ENCODE measurements at regions not wholly inside any gene's neighbourhood (a gene's known extent, or its start where the extent isn't known, plus 50 kb on each side); places are given as distances from the start of the nearest gene placed in this dataset.
A peak's percentile ranks its signal among the peaks of the same experiment; 100 is the strongest.

DNA sequence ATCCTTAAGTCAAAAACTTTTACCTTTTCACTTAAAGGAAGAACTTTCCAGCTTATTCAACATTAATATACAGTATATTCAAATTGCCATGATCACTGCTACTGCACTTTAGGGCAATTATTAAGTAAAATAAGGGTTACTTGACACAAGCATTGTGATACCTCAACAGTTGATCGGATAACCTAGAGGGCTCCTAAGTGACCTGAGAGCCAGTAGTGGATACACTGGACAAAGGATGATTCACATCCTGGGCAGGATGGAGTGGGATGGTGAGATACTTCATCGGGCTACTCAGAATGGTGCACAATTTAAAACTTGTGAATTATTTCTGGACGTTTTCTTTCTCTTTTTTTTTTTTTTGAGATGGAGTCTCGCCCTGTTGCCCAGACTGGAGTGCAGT lies 54.5 kb upstream of the PPM1J start:
- intact Hi-C loops (cut with micrococcal nuclease) (no loop called here), in situ Hi-C loops (cut with MboI; ENCODE audit: low sequenced_read_pairs) (no loop called here), dilution Hi-C loops (cut with HindIII; ENCODE audit: low sequenced_read_pairs, unreplicated experiment) (no loop called here)
- no peak overlapping the region for H4K8ac ChIP-seq (ENCODE audit: low read depth in 2 of 2, low read length in 2 of 2)
- H3K27ac ChIP-seq (ENCODE audit: insufficient read depth, low read length): no peak overlapping the region
- H3K27me3 ChIP-seq (ENCODE audit: control insufficient read depth, insufficient read depth, low read length): peaks cover 5% of the 10 kb centered on the region; the same call in 1 of the 2 replicates
- ATAC-seq (ENCODE audit: low read depth) (no peak), DNase-seq (peak; percentile 27)
- H2BK5ac ChIP-seq (ENCODE audit: low read depth, low read length, poor library complexity, severe bottlenecking): no peak overlapping the region
- no peak overlapping the region for H3K14ac ChIP-seq (replicated peaks; ENCODE audit: low read depth, low read length)
- H2BK15ac ChIP-seq (ENCODE audit: low read depth, low read length): no peak overlapping the region
- H4K20me1 ChIP-seq (ENCODE audit: insufficient read depth, low read length): no peaks in the 10 kb centered on the region
- H3K36me3 ChIP-seq (ENCODE audit: control insufficient read depth, insufficient read depth, low read length): no peaks in the 10 kb centered on the region
- no peak overlapping the region for H2AK9ac ChIP-seq (replicated peaks; ENCODE audit: low read depth, low read length, poor library complexity)
- no peak overlapping the region for H3K4me3 ChIP-seq (ENCODE audit: insufficient read depth, low read depth, low read length)
- no TSS peak for BruUV-seq (replicated peaks)
- no peak overlapping the region for H3K4me2 ChIP-seq (ENCODE audit: low read depth, low read length)
- no peaks in the 10 kb centered on the region for H3K79me1 ChIP-seq (ENCODE audit: low read depth in 1 of 2, low read length in 2 of 2)
- no peak overlapping the region for H3K18ac ChIP-seq (ENCODE audit: low read depth, low read length)
- no peak overlapping the region for H3K9ac ChIP-seq (ENCODE audit: low read depth, low read length)
- H3K4ac ChIP-seq (ENCODE audit: low read depth, low read length): no peak overlapping the region
- TF ChIP-seq CHD1 (IDR thresholded peaks at IDR 0.05; ENCODE audit: low read depth, low read length) (no peak), BHLHE40 (IDR thresholded peaks at IDR 0.05; ENCODE audit: low read depth, low read length) (no peak)
- peaks cover 3% of the 10 kb centered on the region; the same call in 1 of the 2 replicates for H3K9me3 ChIP-seq (ENCODE audit: control insufficient read depth, insufficient read depth, low read length)
- no peak overlapping the region for H4K91ac ChIP-seq (ENCODE audit: insufficient read depth, low read depth, low read length)
- H3K4me1 ChIP-seq (ENCODE audit: control insufficient read depth, insufficient read depth, low read length): no peaks in the 10 kb centered on the region
- no peak overlapping the region for H2AK5ac ChIP-seq (ENCODE audit: low read depth, low read length)
- H3K56ac ChIP-seq (ENCODE audit: extremely low read depth, insufficient read depth, low read length): no peak overlapping the region
- H3K9me1 ChIP-seq (ENCODE audit: insufficient read depth, low read length): no peaks in the 10 kb centered on the region
- H2BK20ac ChIP-seq (ENCODE audit: low read depth, low read length): no peak overlapping the region
- no peak overlapping the region for H3K23ac ChIP-seq (ENCODE audit: low read depth, low read length)
- no peak overlapping the region for H2AFZ ChIP-seq (replicated peaks; ENCODE audit: low read length, poor library complexity)
- WGBS, 2 experiments (ENCODE audit: extremely low coverage in 2 of 2, insufficient read length in 1 of 2): 80% methylated on average over 1 of the region's 4 CpGs; no CpG with 5 or more reads in 1 of the 2 experiments
- CTCF ChIA-PET: interaction anchor here (1.8 kb wide), 1 partner anchor 54 kb away, joined by 6 read pairs; the partner anchor contains the start of gene PPM1J
- no peak overlapping the region for H2BK120ac ChIP-seq (ENCODE audit: low read depth, low read length)
- no peak overlapping the region for H4K5ac ChIP-seq (ENCODE audit: low read depth, low read length)
- POLR2A ChIA-PET (ENCODE audit: unreplicated experiment): no interaction called here

Measured in IMR-90 (cell line).